ENCODE measurements at regions not wholly inside any gene's neighbourhood (a gene's known extent, or its start where the extent isn't known, plus 50 kb on each side); places are given as distances from the start of the nearest gene placed in this dataset.

GRCh38 chr22:26800858-26801257 lies 143.5 kb downstream of the MIAT start:
- H3K4me3 ChIP-seq (ENCODE audit: low read depth, low read length), result no peak overlapping the region
- no peak for TF ChIP-seq CTCF (IDR thresholded peaks at IDR 0.05; ENCODE audit: low read depth, low read length, missing control alignments)
- no peak for DNase-seq (ENCODE audit: low read depth)

GRCh38 chr22:26801449-26801848 lies 144.1 kb downstream of the MIAT start:
- no peak for DNase-seq (ENCODE audit: low read depth)
- TF ChIP-seq CTCF (IDR thresholded peaks at IDR 0.05; ENCODE audit: low read depth, low read length, missing control alignments), result no peak
- no peak overlapping the region for H3K4me3 ChIP-seq (ENCODE audit: low read depth, low read length)

- no peak for TF ChIP-seq CTCF (IDR thresholded peaks at IDR 0.05; ENCODE audit: low read depth, low read length, missing control alignments)
- DNase-seq (ENCODE audit: low read depth), result no peak
- H3K4me3 ChIP-seq (ENCODE audit: low read depth, low read length), result no peak overlapping the region
These were observed 146.9 kb downstream of the MIAT start for GRCh38 chr22:26804315-26804714.

GRCh38 chr22:26804911-26805539 lies 147.6 kb downstream of the MIAT start:
- no peak for DNase-seq (ENCODE audit: low read depth)
- no peak overlapping the region for H3K4me3 ChIP-seq (ENCODE audit: low read depth, low read length)
- TF ChIP-seq CTCF (IDR thresholded peaks at IDR 0.05; ENCODE audit: low read depth, low read length, missing control alignments), result no peak

- no peak overlapping the region for H3K4me3 ChIP-seq (ENCODE audit: low read depth, low read length)
- DNase-seq (ENCODE audit: low read depth), result no peak
- TF ChIP-seq CTCF (IDR thresholded peaks at IDR 0.05; ENCODE audit: low read depth, low read length, missing control alignments), result no peak
These were observed 149.2 kb downstream of the MIAT start for GRCh38 chr22:26806445-26807175.

- no peak overlapping the region for H3K4me3 ChIP-seq (ENCODE audit: low read depth, low read length)
- DNase-seq (ENCODE audit: low read depth), result no peak
- TF ChIP-seq CTCF (IDR thresholded peaks at IDR 0.05; ENCODE audit: low read depth, low read length, missing control alignments), result no peak
These were observed 154.2 kb downstream of the MIAT start for GRCh38 chr22:26811647-26811992.

- no peak for TF ChIP-seq CTCF (IDR thresholded peaks at IDR 0.05; ENCODE audit: low read depth, low read length, missing control alignments)
- H3K4me3 ChIP-seq (ENCODE audit: low read depth, low read length), result no peak overlapping the region
- DNase-seq (ENCODE audit: low read depth), result no peak
These were observed 155.3 kb downstream of the MIAT start for GRCh38 chr22:26812731-26813130.
